ENCODE measurements at regions not wholly inside any gene's neighbourhood (a gene's known extent, or its start where the extent isn't known, plus 50 kb on each side); places are given as distances from the start of the nearest gene placed in this dataset.
"Not testable (repeated sequence)": the region's sequence is repeated elsewhere in the genome, so short reads cannot be mapped to it uniquely, and the experiment has no call there.

DNA sequence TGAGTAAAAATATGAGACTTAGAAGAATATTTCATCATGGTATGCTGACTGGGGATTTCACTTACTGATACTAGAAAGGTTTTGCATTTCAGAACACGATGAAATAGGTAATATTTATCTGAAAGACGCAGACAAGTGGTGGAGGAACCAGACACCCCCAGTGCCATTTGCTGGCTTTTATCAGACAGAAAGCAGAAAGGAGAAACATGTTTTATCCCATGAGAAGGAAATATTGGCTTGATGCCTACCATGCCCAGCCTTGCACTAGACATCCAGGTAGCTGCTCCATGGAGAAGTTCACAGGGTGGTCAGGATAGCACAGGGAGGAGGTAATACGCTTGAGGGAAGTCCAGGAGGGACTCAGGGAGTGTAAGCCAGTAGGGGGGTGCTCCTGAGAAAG, 258.9 kb upstream of the PLGLB2 start:
- WGBS (ENCODE audit: insufficient coverage): 100% methylated on average over 1 of the region's 3 CpGs
- H3K27ac ChIP-seq (ENCODE audit: low read length); H3K4me1 ChIP-seq (ENCODE audit: control insufficient read depth, insufficient read depth, low read length); H3K36me3 ChIP-seq (ENCODE audit: control insufficient read depth, insufficient read depth, low read length); H3K9me3 ChIP-seq (replicated peaks; ENCODE audit: control insufficient read depth, low read depth, low read length); H3K4me3 ChIP-seq (ENCODE audit: low read length); DNase-seq; H3K27me3 ChIP-seq (ENCODE audit: control insufficient read depth, insufficient read depth, low read length): not testable (repeated sequence)

DNA sequence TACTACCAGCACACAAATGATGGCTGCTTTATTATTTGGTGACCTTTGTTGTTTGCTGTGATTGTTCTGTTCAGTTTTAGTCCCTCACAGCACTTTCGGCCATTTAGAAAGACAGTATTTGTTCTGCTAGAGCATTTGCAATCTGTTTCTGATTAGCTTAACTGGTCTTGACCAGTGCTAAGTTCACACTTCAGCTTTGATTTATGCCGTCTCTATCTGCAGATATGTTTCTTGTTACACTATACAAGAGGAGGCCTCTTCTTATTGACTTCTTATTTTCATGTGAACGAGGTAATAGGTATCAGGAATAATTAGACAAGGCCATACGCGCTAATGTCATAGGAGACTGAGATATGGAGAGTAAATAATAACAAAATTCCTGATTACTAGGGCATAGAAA, 253.0 kb upstream of the PLGLB2 start:
- H3K36me3 ChIP-seq (ENCODE audit: control insufficient read depth, insufficient read depth, low read length); H3K4me3 ChIP-seq (ENCODE audit: low read length); H3K27me3 ChIP-seq (ENCODE audit: control insufficient read depth, insufficient read depth, low read length); H3K4me1 ChIP-seq (ENCODE audit: control insufficient read depth, insufficient read depth, low read length); H3K9me3 ChIP-seq (replicated peaks; ENCODE audit: control insufficient read depth, low read depth, low read length); H3K27ac ChIP-seq (ENCODE audit: low read length); DNase-seq: not testable (repeated sequence)
- WGBS (ENCODE audit: insufficient coverage): no CpG with 5 or more reads among the region's 5 CpGs

DNA sequence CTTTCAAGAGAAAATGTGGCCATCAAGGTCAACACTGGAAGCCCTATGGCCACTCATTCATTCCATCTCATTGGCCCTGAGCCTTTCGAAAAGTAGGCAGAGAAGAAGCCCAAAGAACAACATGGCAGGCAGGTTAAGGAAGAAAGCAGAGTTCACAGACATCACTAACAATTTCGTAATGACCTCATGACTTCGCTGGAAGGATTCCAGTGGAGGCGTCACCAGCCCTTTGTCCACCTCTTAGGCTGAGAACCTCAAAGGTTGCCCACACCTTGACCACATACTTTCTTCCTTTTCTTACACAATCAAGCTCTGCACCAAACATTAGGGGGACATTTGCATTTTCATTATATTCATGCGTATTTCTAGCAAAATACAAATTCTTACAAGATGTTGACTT, 252.4 kb upstream of the PLGLB2 start:
- not testable (repeated sequence) for H3K36me3 ChIP-seq (ENCODE audit: control insufficient read depth, insufficient read depth, low read length); DNase-seq; H3K9me3 ChIP-seq (replicated peaks; ENCODE audit: control insufficient read depth, low read depth, low read length); H3K27me3 ChIP-seq (ENCODE audit: control insufficient read depth, insufficient read depth, low read length); H3K27ac ChIP-seq (ENCODE audit: low read length); H3K4me1 ChIP-seq (ENCODE audit: control insufficient read depth, insufficient read depth, low read length); H3K4me3 ChIP-seq (ENCODE audit: low read length)
- WGBS (ENCODE audit: insufficient coverage): no CpG with 5 or more reads among the region's 5 CpGs

DNA sequence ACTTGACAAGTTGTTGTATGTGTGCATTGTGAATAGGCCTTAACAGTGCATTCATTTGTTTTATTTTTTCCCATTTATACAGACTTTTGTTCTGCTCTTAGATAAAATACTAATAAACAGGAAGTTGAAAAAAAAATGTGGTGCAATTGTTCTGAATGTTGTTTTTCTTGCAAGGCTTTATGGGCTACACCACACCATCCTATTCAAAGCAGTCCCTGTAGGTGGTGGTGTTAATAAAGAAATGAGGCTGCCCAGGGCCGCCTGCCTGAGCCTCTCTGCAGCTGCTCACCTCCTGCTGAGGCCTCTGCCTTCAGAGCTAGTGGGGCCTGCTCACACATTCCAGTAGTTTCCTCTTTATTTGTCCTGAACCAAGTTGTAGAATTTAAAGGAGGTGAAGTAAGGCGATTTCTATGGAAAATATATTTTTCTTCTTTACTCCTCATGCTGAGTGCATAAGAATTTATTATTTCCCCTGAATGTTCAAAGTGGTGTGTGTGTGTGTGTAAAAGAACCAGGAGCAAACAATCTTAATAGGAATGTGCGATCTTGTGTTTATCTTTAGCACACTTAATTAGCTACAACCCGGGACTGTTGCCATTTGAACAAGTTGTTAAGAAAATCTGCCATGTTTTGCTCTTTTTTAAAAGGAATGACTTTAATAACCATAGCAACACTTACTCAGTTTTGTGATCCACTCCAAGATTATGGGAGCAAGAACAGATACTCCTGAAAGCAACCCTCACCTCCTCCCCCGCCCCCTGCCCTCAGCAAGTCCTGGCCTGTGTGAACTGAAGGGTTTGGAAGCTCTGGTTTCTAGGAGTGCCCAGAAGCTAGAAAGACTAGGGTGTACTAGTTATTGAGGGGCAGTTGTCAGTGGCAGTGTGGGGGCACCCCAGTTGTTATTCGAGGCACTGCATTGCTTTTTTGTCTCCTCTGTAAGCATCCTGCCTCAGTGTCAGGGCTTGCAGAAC, 251.6 kb upstream of the PLGLB2 start:
- not testable (repeated sequence) for H3K9me3 ChIP-seq (replicated peaks; ENCODE audit: control insufficient read depth, low read depth, low read length); H3K27me3 ChIP-seq (ENCODE audit: control insufficient read depth, insufficient read depth, low read length); H3K4me1 ChIP-seq (ENCODE audit: control insufficient read depth, insufficient read depth, low read length); H3K4me3 ChIP-seq (ENCODE audit: low read length); H3K36me3 ChIP-seq (ENCODE audit: control insufficient read depth, insufficient read depth, low read length); H3K27ac ChIP-seq (ENCODE audit: low read length)
- no CpG with 5 or more reads among the region's 6 CpGs for WGBS (ENCODE audit: insufficient coverage)
- peak; percentile 44 for DNase-seq

DNA sequence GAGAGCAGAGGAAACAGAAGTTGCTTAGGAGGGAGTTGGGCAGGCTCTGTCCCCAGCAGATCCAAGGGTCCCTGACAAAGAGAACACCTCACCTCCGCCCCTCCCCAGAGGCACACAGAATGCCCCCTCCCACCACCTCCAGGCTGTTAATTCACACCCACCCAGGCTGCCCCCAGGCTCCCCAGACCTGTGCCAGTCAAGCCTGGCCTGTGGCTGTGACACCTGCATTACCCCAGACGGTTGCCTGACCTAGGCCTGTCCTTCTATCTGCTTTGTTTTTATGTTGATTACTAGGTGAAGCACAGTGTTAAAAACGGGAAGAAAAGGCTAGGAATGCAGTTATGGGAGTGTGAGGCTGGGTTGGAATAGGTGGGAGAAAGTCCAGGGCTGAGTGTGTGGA, 250.8 kb upstream of the PLGLB2 start:
- H3K4me1 ChIP-seq (ENCODE audit: control insufficient read depth, insufficient read depth, low read length); H3K36me3 ChIP-seq (ENCODE audit: control insufficient read depth, insufficient read depth, low read length): not testable (repeated sequence)

DNA sequence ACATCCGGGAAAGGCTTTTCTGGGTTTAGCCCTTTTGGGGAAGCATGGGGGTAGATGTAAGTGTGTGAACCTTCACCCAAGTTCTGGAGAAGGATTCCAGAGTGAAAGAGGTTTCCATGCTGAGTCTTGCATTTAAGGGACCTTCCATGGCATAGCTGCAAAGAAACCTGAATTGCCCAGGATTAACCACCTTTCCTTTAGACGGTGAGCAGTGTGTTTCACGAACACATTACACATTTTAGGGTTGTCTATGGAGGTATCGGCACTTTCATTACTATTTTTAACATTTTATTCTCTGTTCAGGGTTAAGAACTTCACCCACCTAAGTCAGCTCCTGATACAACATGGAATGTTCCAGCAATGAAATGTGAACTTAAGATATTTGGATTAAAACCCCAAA, 250.2 kb upstream of the PLGLB2 start:
- WGBS (ENCODE audit: insufficient coverage): no CpG with 5 or more reads among the region's 4 CpGs
- not testable (repeated sequence) for H3K27ac ChIP-seq (ENCODE audit: low read length); DNase-seq; H3K4me3 ChIP-seq (ENCODE audit: low read length); H3K27me3 ChIP-seq (ENCODE audit: control insufficient read depth, insufficient read depth, low read length); H3K9me3 ChIP-seq (replicated peaks; ENCODE audit: control insufficient read depth, low read depth, low read length); H3K4me1 ChIP-seq (ENCODE audit: control insufficient read depth, insufficient read depth, low read length); H3K36me3 ChIP-seq (ENCODE audit: control insufficient read depth, insufficient read depth, low read length)

More for the DNA sequence above, 250.8 kb upstream of the PLGLB2 start:
- H3K27ac ChIP-seq (ENCODE audit: low read length); H3K9me3 ChIP-seq (replicated peaks; ENCODE audit: control insufficient read depth, low read depth, low read length); H3K4me3 ChIP-seq (ENCODE audit: low read length); H3K27me3 ChIP-seq (ENCODE audit: control insufficient read depth, insufficient read depth, low read length); DNase-seq: not testable (repeated sequence)
- no CpG with 5 or more reads among the region's 3 CpGs for WGBS (ENCODE audit: insufficient coverage)

DNA sequence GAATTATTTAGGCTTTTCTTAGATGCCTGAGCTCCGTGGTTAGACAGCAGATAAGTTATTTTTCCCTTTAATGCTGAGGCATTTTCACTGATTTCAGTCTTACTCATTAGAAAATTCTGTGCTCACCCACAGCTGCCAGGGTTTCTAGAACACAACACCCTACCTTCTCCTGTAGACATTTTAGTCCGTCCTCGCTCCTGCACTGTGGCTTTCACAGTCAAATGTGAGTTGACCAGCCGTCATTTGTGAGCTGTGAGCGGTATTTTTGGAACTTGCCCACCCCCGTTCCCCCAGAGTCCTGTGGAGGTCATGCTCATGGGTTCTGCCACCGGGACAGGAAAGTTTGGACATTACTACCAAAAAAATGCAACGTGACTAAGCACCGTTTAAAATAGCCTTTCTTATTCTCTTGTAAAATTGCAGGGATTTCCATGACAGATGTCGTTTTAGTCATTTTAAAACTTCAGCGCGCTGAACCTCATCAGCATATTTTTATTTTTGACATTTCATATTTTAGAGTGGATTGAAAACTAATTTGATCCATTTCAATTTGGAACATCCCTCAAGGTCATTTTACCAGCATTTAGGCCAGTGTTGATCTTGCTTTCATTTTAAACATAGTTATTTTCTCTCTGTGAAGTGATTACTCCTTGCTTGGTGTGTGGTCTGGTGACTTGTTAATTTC, 249.6 kb upstream of the PLGLB2 start:
- no CpG with 5 or more reads among the region's 12 CpGs for WGBS (ENCODE audit: insufficient coverage)
- not testable (repeated sequence) for H3K27ac ChIP-seq (ENCODE audit: low read length); H3K4me1 ChIP-seq (ENCODE audit: control insufficient read depth, insufficient read depth, low read length); H3K9me3 ChIP-seq (replicated peaks; ENCODE audit: control insufficient read depth, low read depth, low read length); DNase-seq; H3K36me3 ChIP-seq (ENCODE audit: control insufficient read depth, insufficient read depth, low read length); H3K4me3 ChIP-seq (ENCODE audit: low read length); H3K27me3 ChIP-seq (ENCODE audit: control insufficient read depth, insufficient read depth, low read length)

DNA sequence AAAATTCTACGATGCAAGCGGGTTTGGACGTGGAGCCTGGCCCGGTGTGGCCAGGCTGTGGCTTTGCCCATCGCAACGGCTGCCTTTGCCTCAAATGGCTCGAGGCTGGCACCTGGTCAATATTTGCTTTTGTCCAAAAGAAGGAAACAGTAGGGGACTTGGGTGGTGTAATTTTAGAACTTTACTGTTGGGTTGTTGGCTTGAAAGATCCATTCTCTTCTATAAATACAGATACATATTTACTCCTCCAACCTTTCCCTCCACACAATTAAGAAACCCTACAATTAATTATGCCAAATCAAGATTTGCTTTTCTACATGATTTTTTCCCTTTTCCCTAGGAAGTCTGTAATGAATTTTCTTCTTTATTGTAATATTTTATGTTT, 249.0 kb upstream of the PLGLB2 start:
- peak overlapping the region; percentile 20 for H3K27ac ChIP-seq (ENCODE audit: low read length)
- H3K36me3 ChIP-seq (ENCODE audit: control insufficient read depth, insufficient read depth, low read length); H3K4me3 ChIP-seq (ENCODE audit: low read length); H3K27me3 ChIP-seq (ENCODE audit: control insufficient read depth, insufficient read depth, low read length); DNase-seq; H3K4me1 ChIP-seq (ENCODE audit: control insufficient read depth, insufficient read depth, low read length); H3K9me3 ChIP-seq (replicated peaks; ENCODE audit: control insufficient read depth, low read depth, low read length): not testable (repeated sequence)
- no CpG with 5 or more reads among the region's 7 CpGs for WGBS (ENCODE audit: insufficient coverage)

DNA sequence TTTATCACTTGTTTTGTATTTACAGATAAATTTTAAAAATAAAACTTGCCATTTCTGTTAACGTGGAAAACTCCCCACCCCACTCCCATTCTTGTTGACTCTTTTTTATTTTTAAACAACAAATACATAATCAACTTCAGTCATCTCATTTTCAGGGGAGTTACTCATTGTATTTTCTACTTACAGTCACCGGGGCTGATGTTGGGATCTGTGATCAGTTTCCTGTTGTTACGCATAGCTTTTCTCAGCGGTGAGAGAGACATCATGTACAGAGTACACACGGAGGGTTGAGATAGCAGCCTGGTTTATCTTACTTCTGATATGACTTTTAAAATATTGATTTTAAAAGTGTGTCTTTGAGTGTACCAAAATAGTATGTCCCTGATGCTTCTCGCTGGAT, 248.0 kb upstream of the PLGLB2 start:
- H3K4me1 ChIP-seq (ENCODE audit: control insufficient read depth, insufficient read depth, low read length); H3K9me3 ChIP-seq (replicated peaks; ENCODE audit: control insufficient read depth, low read depth, low read length); DNase-seq; H3K4me3 ChIP-seq (ENCODE audit: low read length); H3K27me3 ChIP-seq (ENCODE audit: control insufficient read depth, insufficient read depth, low read length); H3K36me3 ChIP-seq (ENCODE audit: control insufficient read depth, insufficient read depth, low read length); H3K27ac ChIP-seq (ENCODE audit: low read length): not testable (repeated sequence)
- no CpG with 5 or more reads among the region's 6 CpGs for WGBS (ENCODE audit: insufficient coverage)

DNA sequence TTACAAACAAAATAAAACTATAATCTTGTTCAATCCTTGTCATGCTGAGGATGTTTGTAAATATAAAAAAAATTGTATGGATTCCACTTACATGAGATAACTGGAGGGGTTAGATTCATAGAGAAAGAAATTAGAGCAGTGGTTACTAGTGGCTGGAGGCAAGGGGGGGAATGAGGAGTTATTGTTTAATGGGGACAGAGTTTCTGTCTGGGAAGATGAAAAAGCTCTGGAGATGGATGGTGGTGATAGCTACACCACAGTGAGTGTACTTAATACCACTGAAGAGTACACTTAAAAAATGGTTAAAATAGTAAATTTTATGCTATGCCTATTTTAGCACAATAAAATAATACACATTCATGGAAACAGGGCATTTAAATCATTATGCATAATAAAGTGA, 247.5 kb upstream of the PLGLB2 start:
- not testable (repeated sequence) for H3K4me3 ChIP-seq (ENCODE audit: low read length); H3K9me3 ChIP-seq (replicated peaks; ENCODE audit: control insufficient read depth, low read depth, low read length); H3K27me3 ChIP-seq (ENCODE audit: control insufficient read depth, insufficient read depth, low read length); H3K36me3 ChIP-seq (ENCODE audit: control insufficient read depth, insufficient read depth, low read length); H3K27ac ChIP-seq (ENCODE audit: low read length); H3K4me1 ChIP-seq (ENCODE audit: control insufficient read depth, insufficient read depth, low read length); DNase-seq
